Right atrium auricular region (tissue), 2 donors: ENCODE measurements at regions not wholly inside any gene's neighbourhood (a gene's known extent, or its start where the extent isn't known, plus 50 kb on each side); places are given as distances from the start of the nearest gene placed in this dataset.
"Not testable (repeated sequence)": the region's sequence is repeated elsewhere in the genome, so short reads cannot be mapped to it uniquely, and the experiment has no call there.

ENCODE experiments used
- DNase-seq: peaks from one replicate; pipeline ENCODE4 v3.0.0-alpha.2; 2019; ENCODE audit warnings: low spot score
- H3K27ac ChIP-seq, 2 donors: fragments of 200-600 bp; sonication (generic); 1 replicate in 1 of 2; 2 replicates in 1 of 2; pipeline ENCODE4 v1.5.1; 2016 to 2019
- H3K27me3 ChIP-seq, 2 donors: fragments of 200-600 bp; sonication (generic); one replicate each; pipeline versions ENCODE4 v1.5.1 to v1.6.0; 2017 to 2019
- H3K36me3 ChIP-seq: fragments of 200-600 bp; sonication (generic); one replicate; pipeline ENCODE4 v1.5.1; 2016
- H3K4me1 ChIP-seq, 2 donors: fragments of 200-600 bp; sonication (generic); one replicate each; pipeline versions ENCODE4 v1.5.1 to v1.6.0; 2017 to 2019
- H3K4me3 ChIP-seq, 2 donors: fragments of 200-600 bp; sonication (generic); 1 replicate in 1 of 2; 2 replicates in 1 of 2; pipeline ENCODE4 v1.5.1; 2017 to 2019; ENCODE audit warnings: mild to moderate bottlenecking in 1 of 2, moderate library complexity in 1 of 2
- H3K9me3 ChIP-seq, 2 donors: fragments of 200-600 bp; sonication (generic); one replicate each; pipeline ENCODE4 v1.5.1; 2019
- TF ChIP-seq, protein P1 (sequence below), 2 donors: fragments of 200-600 bp; sonication (generic); IDR thresholded peaks; one replicate each; pipeline ENCODE4 v1.5.1; 2019; ENCODE audit warnings: antibody characterized with exemption in 2 of 2

DNA sequence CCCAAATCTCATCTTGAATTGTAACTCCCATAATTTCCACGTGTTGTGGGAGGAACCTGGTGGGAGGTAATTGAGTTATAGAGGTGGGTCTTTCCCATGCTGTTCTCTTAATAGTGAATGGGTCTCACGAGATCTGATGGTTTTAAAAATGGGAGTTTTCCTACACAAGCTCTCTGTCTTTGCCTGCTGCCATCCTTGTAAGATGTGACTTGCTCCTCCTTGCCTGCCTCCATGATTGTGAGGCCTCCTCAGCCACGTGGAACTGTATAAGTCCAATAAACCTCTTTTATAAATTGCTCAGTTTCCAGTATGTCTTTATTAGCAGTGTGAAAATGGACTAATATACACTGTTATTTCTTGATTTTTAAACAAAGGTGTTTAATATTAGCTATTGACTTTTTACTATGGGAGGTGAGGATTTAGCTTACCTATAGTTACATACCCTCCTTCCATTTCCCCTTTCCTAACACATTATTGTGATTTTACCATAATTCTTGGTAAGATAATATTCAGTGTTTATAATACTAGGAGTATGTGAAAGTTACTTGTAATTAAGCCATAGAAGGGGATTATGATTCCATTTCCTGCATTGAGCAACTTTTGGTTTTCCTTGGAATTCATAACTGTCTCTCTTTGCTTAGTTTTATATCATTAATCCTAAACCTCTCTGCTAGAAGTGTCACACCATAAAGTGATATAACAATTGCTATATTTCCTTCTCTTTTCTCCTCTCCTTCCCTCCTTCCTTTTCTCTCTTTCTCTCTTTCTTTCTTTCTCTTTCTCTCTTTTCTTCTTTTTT is 151.0 kb upstream of the KRAS start:
- H3K27me3 ChIP-seq: no peaks in the 10 kb centered on the region
- TF ChIP-seq, protein P1, sequence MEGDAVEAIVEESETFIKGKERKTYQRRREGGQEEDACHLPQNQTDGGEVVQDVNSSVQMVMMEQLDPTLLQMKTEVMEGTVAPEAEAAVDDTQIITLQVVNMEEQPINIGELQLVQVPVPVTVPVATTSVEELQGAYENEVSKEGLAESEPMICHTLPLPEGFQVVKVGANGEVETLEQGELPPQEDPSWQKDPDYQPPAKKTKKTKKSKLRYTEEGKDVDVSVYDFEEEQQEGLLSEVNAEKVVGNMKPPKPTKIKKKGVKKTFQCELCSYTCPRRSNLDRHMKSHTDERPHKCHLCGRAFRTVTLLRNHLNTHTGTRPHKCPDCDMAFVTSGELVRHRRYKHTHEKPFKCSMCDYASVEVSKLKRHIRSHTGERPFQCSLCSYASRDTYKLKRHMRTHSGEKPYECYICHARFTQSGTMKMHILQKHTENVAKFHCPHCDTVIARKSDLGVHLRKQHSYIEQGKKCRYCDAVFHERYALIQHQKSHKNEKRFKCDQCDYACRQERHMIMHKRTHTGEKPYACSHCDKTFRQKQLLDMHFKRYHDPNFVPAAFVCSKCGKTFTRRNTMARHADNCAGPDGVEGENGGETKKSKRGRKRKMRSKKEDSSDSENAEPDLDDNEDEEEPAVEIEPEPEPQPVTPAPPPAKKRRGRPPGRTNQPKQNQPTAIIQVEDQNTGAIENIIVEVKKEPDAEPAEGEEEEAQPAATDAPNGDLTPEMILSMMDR (IDR thresholded peaks at IDR 0.05): no peak
- DNase-seq: no peak
- H3K4me1 ChIP-seq: no peaks in the 10 kb centered on the region
- no peaks in the 10 kb centered on the region for H3K9me3 ChIP-seq
- H3K4me3 ChIP-seq: no peak overlapping the region
- no peak overlapping the region for H3K27ac ChIP-seq
- H3K36me3 ChIP-seq: no peaks in the 10 kb centered on the region

DNA sequence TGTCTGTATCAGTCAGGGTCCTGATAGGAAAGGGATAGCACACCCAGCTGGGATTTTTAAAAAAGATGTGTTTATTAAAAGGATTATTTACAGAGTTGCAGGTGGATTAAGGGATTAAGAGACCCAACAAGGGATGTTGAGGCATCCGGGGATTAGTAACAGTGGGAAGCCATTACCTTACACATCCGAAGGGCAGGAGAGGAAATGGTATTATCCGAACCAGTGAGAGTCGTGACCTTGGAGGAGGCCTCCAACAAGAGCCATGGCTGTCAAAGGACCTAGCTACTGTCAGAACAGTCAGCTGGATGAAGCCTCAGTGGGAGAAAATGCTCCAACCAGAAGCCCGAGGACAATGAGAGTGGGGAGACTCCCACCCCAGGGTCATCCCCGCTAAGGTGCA is 146.3 kb upstream of the KRAS start:
- TF ChIP-seq, protein P1 (IDR thresholded peaks at IDR 0.05): no peak
- no peaks in the 10 kb centered on the region for H3K9me3 ChIP-seq
- no peaks in the 10 kb centered on the region for H3K4me1 ChIP-seq
- H3K27ac ChIP-seq: no peak overlapping the region
- no peaks in the 10 kb centered on the region for H3K36me3 ChIP-seq
- H3K27me3 ChIP-seq: no peaks in the 10 kb centered on the region
- no peak for DNase-seq
- no peak overlapping the region for H3K4me3 ChIP-seq

GRCh38 chr12:25395227-25395626 is 144.5 kb upstream of the KRAS start:
- no peak for DNase-seq
- TF ChIP-seq, protein P1 (IDR thresholded peaks at IDR 0.05): no peak
- Histone ChIP-seq H3K4me1 (no peaks in the 10 kb centered on the region), H3K27ac (no peak overlapping the region), H3K9me3 (no peaks in the 10 kb centered on the region), H3K4me3 (no peak overlapping the region), H3K27me3 (no peaks in the 10 kb centered on the region), H3K36me3 (no peaks in the 10 kb centered on the region)

DNA sequence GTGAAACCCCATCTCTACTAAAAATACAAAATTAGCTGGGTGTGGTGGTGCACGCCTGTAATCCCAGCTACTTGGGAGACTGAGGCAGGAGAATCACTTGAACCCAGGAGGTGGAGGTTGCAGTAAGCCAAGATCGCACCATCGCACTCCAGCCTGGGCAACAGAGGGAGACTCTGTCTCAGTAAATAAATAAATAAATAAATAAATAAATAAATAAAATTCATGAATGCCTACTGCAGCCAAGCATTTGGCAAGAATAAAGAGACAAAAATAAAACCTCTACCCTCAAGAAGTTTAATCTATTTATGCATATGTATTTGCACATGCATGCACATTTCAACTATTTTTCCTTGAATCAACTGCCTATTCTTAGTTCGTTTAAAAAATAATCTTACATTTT is 144.0 kb upstream of the KRAS start:
- H3K36me3 ChIP-seq, H3K9me3 ChIP-seq, H3K27ac ChIP-seq, H3K4me3 ChIP-seq, H3K27me3 ChIP-seq, DNase-seq, H3K4me1 ChIP-seq: not testable (repeated sequence)

DNA sequence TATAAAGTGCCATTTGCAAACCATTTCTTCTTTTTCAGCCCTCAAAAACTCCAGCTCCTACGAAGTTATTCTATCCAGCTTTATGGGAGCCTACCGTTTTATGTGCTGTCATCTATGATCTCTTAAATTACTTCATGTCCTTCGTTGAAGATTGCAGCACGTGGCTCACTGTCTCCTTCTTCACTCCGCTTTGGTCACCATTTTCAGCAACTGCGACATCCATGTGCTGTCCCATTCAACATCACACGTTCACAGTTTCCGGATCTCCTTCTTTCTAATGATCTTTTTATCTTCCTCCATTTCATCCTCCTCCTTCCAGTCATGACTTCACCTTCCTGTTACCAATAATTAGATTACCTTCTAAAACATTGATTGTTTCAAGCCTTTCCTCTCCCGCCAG is 143.3 kb upstream of the KRAS start:
- no peaks in the 10 kb centered on the region for H3K27me3 ChIP-seq
- no peaks in the 10 kb centered on the region for H3K36me3 ChIP-seq
- H3K4me3 ChIP-seq: no peak overlapping the region
- H3K9me3 ChIP-seq: no peaks in the 10 kb centered on the region
- TF ChIP-seq, protein P1 (IDR thresholded peaks at IDR 0.05): no peak
- DNase-seq: no peak
- no peak overlapping the region for H3K27ac ChIP-seq
- no peaks in the 10 kb centered on the region for H3K4me1 ChIP-seq

DNA sequence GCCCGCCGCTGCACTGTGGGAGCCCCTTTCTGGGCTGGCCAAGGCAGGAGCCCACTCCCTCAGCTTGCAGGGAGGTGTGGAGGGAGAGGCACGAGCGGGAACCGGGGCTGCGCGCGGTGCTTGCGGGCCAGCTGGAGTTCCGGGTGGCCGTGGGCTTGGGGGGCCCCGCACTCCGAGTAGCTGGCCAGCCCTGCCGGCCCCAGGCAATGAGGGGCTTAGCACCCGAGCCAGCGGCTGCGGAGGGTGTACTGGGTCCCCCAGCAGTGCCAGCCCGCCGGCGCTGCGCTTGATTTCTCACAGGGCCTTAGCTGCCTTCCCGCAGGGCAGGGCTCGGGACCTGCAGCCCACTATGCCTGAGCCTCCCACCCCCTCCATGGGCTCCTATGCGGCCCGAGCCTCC is 140.6 kb upstream of the KRAS start:
- H3K4me3 ChIP-seq, H3K9me3 ChIP-seq, DNase-seq, H3K27ac ChIP-seq, H3K4me1 ChIP-seq, H3K27me3 ChIP-seq, H3K36me3 ChIP-seq: not testable (repeated sequence)

DNA sequence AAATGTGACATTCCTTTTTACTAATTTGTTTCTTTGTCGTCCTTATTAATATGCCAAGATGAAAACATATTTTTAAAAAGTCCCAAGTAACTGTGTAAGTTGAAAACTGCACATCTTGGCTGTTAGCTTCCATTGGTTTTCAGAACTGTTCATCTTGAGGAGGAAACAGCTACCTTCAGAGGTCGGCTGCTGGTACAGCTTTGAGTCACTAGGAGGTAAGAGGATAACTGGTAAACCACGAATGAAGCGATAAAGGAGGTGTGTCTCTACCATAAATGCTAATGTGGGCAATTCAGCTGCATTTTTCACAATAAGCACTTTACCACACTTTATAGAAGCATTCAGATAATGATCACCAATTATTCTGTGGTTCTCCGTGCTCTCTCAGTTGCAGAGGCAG is 137.5 kb upstream of the KRAS start:
- TF ChIP-seq, protein P1 (IDR thresholded peaks at IDR 0.05): no peak
- H3K27ac ChIP-seq: no peak overlapping the region

More for the DNA sequence above, 137.5 kb upstream of the KRAS start:
- Histone ChIP-seq H3K4me1 (no peaks in the 10 kb centered on the region), H3K36me3 (no peaks in the 10 kb centered on the region), H3K9me3 (no peaks in the 10 kb centered on the region), H3K4me3 (no peak overlapping the region), H3K27me3 (no peaks in the 10 kb centered on the region)
- no peak for DNase-seq
